GM10266 (cell line): ENCODE measurements at regions not wholly inside any gene's neighbourhood (a gene's known extent, or its start where the extent isn't known, plus 50 kb on each side); places are given as distances from the start of the nearest gene placed in this dataset.
"Not testable (repeated sequence)": the region's sequence is repeated elsewhere in the genome, so short reads cannot be mapped to it uniquely, and the experiment has no call there.

Experiments used
- DNase-seq: peaks from one replicate; pipeline ENCODE4 v3.0.0; 2012; ENCODE audit errors: extremely low spot score
- CTCF ChIP-seq: IDR thresholded peaks from 2 replicates; pipeline ENCODE4 v1.5.1; 2012; ENCODE audit warnings: mild to moderate bottlenecking, low read depth; ENCODE audit not compliant: control insufficient read depth, insufficient read depth; ENCODE audit errors: missing control alignments

GRCh38 chr2:75379476-75380210 lies 180.3 kb upstream of the TACR1 start:
- TF ChIP-seq CTCF = no peak
- DNase-seq = no peak

GRCh38 chr2:75375646-75376582 lies 176.6 kb upstream of the TACR1 start:
- no peak for TF ChIP-seq CTCF
- DNase-seq = no peak

GRCh38 chr2:75374414-75374957 lies 175.2 kb upstream of the TACR1 start:
- DNase-seq = not testable (repeated sequence)

GRCh38 chr2:75367401-75367800 lies 168.1 kb upstream of the TACR1 start:
- DNase-seq = no peak
- TF ChIP-seq CTCF = no peak

- no peak for TF ChIP-seq CTCF
- no peak for DNase-seq
Measured at GRCh38 chr2:75361486-75361885, 162.2 kb upstream of the TACR1 start.

GRCh38 chr2:75360945-75361344 lies 161.6 kb upstream of the TACR1 start:
- TF ChIP-seq CTCF = no peak
- DNase-seq = no peak

GRCh38 chr2:75356865-75357264 lies 157.5 kb upstream of the TACR1 start:
- TF ChIP-seq CTCF = no peak
- no peak for DNase-seq
